ENCODE measurements at regions not wholly inside any gene's neighbourhood (a gene's known extent, or its start where the extent isn't known, plus 50 kb on each side); places are given as distances from the start of the nearest gene placed in this dataset.

DNA sequence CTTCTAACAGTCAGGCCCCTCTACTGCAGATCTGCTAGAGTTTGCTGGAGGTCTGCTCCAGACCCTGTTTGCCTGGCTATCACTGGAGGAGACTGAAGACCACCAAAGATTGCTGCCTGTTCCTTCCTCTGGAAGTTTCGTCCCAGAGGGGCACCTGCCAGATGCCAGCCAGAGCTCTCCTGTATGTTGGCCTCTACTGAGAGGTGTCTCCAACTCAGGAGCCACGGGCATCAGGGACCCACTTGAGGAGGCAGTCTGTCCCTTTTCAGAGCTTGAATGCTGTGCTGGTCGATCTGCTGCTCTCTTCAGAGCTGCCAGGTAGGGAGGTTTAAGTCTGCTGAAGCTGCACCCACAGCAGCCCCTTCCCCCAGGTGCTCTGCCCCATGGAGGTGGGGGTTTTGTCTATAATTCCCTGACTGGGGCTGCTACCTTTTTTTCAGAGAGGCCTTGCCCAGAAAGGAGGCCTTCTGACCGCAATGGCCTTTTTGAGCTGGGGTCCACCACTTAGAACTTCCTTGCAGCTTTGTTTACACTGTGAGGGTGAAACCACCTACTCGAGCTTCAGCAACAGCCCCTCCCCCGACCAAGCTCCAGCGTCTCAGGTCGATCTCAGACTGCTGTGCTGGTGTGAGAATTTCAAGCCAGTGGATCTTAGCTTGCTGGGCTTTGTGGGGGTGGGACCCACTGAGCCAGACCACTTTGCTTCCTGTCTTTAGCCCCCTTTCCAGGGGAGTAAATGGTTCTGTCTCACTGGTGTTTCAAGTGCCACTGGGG lies 566.0 kb downstream of the NR4A2 start:
- in situ Hi-C loops (cut with MboI; ENCODE audit: low sequenced_read_pairs, unreplicated experiment): no loop called here
- TF ChIP-seq, protein P1, sequence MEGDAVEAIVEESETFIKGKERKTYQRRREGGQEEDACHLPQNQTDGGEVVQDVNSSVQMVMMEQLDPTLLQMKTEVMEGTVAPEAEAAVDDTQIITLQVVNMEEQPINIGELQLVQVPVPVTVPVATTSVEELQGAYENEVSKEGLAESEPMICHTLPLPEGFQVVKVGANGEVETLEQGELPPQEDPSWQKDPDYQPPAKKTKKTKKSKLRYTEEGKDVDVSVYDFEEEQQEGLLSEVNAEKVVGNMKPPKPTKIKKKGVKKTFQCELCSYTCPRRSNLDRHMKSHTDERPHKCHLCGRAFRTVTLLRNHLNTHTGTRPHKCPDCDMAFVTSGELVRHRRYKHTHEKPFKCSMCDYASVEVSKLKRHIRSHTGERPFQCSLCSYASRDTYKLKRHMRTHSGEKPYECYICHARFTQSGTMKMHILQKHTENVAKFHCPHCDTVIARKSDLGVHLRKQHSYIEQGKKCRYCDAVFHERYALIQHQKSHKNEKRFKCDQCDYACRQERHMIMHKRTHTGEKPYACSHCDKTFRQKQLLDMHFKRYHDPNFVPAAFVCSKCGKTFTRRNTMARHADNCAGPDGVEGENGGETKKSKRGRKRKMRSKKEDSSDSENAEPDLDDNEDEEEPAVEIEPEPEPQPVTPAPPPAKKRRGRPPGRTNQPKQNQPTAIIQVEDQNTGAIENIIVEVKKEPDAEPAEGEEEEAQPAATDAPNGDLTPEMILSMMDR (IDR thresholded peaks at IDR 0.05; ENCODE audit: borderline replicate concordance, control extremely low read depth, extremely low read depth, insufficient read depth, missing control alignments): no peak
- DNase-seq (ENCODE audit: low spot score): no peak

DNA sequence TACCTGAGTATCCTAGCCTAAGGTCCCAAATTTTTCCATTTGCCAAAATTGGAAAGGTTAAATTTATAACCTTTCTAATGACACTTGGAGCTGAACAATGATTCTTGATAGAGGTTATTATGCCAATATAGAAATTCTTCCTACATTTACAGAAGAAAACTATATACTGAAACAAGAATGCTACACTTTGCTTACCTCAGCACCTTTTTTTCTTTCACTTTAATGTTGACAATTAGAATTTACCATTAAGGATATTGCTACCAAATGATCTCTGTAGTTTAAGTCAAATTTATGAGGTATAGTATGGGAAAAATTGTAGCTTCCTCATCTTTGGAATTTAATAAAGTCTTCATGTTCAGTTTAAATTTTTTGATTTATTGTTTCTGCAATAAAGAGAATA lies 577.0 kb downstream of the NR4A2 start:
- TF ChIP-seq, protein P1 (IDR thresholded peaks at IDR 0.05; ENCODE audit: borderline replicate concordance, control extremely low read depth, extremely low read depth, insufficient read depth, missing control alignments): no peak

DNA sequence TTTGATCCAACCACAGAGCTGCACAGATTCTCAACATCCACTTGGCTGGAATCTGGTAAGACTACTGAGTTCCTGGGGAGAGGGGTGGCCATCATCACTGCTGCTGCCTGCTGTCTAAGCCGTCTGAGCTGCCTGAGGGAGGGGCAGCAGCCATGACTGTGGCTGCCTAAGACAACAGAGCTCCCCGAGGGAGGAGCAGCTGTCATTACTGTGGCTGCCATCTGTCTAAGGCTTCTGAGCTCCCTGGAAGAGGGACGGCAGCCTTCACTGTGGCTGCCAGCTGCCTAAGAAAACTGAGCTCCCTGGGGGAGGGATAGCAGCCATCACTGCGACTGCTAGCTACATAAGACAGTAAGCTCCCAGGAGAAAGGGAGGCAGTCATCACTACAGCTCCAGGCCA lies 584.4 kb downstream of the NR4A2 start:
- no peak for DNase-seq (ENCODE audit: low spot score)
- in situ Hi-C loops (cut with MboI; ENCODE audit: low sequenced_read_pairs, unreplicated experiment): no loop called here
- TF ChIP-seq, protein P1 (IDR thresholded peaks at IDR 0.05; ENCODE audit: borderline replicate concordance, control extremely low read depth, extremely low read depth, insufficient read depth, missing control alignments): no peak

More for the DNA sequence above, 577.0 kb downstream of the NR4A2 start:
- in situ Hi-C loops (cut with MboI; ENCODE audit: low sequenced_read_pairs, unreplicated experiment): no loop called here
- no peak for DNase-seq (ENCODE audit: low spot score)

DNA sequence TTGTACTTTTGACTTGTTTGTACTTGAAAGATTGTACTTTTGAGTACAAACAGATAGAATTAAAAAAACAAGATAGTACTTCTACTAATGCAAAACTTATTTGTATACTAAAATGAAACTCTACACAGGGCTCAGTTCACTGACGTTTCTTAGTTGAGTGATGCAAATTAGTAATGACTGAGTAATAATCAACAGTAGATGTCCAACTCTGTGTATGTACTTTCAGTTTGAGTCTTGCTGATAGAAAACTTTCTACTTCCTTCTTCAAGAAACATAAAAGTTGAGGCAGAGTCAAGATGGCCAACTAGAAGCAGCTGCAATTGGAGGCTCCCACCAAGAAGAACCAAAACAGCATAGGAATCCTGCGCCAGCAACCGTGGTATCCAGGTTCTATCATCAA lies 585.0 kb downstream of the NR4A2 start:
- in situ Hi-C loops (cut with MboI; ENCODE audit: low sequenced_read_pairs, unreplicated experiment): no loop called here
- DNase-seq (ENCODE audit: low spot score): no peak
- TF ChIP-seq, protein P1 (IDR thresholded peaks at IDR 0.05; ENCODE audit: borderline replicate concordance, control extremely low read depth, extremely low read depth, insufficient read depth, missing control alignments): no peak

DNA sequence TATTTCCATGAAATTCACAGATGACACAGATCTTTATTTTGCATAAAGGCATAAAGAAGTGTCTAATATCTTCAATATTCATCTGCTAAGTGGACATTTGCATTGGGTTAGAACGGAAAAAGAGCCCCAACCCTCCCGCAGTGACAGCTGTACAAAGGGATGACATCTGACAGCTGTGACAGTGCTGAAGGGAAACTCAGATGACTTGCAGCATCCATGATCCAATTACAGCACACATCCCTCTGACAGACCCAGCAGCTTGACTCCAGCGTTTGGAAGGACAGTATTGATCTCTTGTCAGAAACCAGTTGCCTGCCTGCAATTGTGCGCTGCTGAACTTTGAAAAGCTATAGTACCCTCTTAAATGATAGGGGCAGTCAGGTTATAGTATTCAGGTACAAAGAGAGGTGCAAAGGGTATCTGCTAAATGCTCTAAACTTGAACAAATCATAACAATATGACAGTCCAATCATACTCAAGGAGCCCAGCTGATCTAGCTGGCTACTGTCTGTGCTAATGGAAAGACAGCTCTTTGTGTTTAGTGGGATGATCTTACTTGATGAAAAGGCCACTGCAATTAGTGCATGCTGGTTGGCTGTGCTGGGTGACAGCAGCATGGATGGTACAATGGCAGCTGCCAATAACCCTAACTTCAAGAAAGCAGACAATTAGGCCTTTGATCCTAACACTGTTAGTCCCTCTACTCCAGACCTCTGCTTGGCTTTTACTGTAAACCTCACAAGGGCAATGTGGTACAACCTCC lies 599.2 kb downstream of the NR4A2 start:
- no peak for DNase-seq (ENCODE audit: low spot score)
- TF ChIP-seq, protein P1 (IDR thresholded peaks at IDR 0.05; ENCODE audit: borderline replicate concordance, control extremely low read depth, extremely low read depth, insufficient read depth, missing control alignments): no peak
- in situ Hi-C loops (cut with MboI; ENCODE audit: low sequenced_read_pairs, unreplicated experiment): no loop called here

DNA sequence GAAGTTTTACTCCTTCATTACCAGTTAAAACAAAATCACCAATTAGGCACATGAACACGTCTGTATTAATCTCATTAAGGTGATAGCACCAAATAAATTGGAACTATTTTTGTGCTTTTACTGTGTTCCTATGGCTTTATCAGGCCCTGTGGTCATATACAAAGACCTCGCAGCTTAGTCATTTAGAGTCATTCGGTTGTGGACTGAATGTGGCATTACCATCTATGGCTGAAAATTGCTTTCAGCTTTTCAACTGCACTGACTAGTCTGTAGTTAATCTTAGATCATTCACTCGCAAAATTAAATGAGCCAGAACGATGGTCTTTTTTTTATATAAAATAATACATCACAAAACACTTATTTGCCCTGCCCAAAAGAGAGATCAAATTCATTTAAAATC lies 601.7 kb downstream of the NR4A2 start:
- in situ Hi-C loops (cut with MboI; ENCODE audit: low sequenced_read_pairs, unreplicated experiment): no loop called here
- TF ChIP-seq, protein P1 (IDR thresholded peaks at IDR 0.05; ENCODE audit: borderline replicate concordance, control extremely low read depth, extremely low read depth, insufficient read depth, missing control alignments): no peak
- no peak for DNase-seq (ENCODE audit: low spot score)

Measured in GM13976 (cell line).